Thymus (tissue), 11 donors: ENCODE measurements at regions not wholly inside any gene's neighbourhood (a gene's known extent, or its start where the extent isn't known, plus 50 kb on each side); places are given as distances from the start of the nearest gene placed in this dataset.

Experiments used
- DNase-seq, 9 donors: peaks; one replicate each; pipeline ENCODE4 v3.0.0-alpha.2; 2013; ENCODE audit warnings: low spot score in 9 of 9, low read depth in 6 of 9, missing footprints in 1 of 9
- H3K27ac ChIP-seq, 2 donors: one replicate each; pipeline ENCODE4 v1.5.1; 2013; ENCODE audit warnings: control low read depth in 1 of 2, low read depth in 1 of 2, low read length in 1 of 2, mild to moderate bottlenecking in 1 of 2, moderate library complexity in 1 of 2
- H3K27me3 ChIP-seq, 2 donors: one replicate each; pipeline ENCODE4 v1.5.1; 2013; ENCODE audit warnings: low read length in 1 of 2; ENCODE audit not compliant: control insufficient read depth in 2 of 2, insufficient read depth in 1 of 2
- H3K36me3 ChIP-seq, 2 donors: one replicate each; pipeline ENCODE4 v1.5.1; 2013; ENCODE audit warnings: low read length in 1 of 2, mild to moderate bottlenecking in 1 of 2, moderate library complexity in 1 of 2; ENCODE audit not compliant: control insufficient read depth in 2 of 2, insufficient read depth in 2 of 2
- H3K4me1 ChIP-seq, 2 donors: one replicate each; pipeline ENCODE4 v1.5.1; 2013; ENCODE audit warnings: low read length in 2 of 2; ENCODE audit not compliant: control insufficient read depth in 2 of 2, insufficient read depth in 2 of 2
- H3K4me3 ChIP-seq, 2 donors: one replicate each; pipeline ENCODE4 v1.5.1; 2013; ENCODE audit warnings: low read length in 2 of 2, control low read depth in 1 of 2, mild to moderate bottlenecking in 1 of 2
- H3K9me3 ChIP-seq, 2 donors: one replicate each; pipeline ENCODE4 v1.5.1; 2013; ENCODE audit warnings: low read length in 1 of 2, mild to moderate bottlenecking in 1 of 2; ENCODE audit not compliant: control insufficient read depth in 2 of 2, insufficient read depth in 1 of 2
- WGBS: extraction: QIAGEN DNeasy Blood & Tissue Kit; methylation state at CpG from one replicate; pipeline ENCODE4 v1.1.7; 2013; 5-methylcytosine and 5-hydroxymethylcytosine counted together
- donor health status: healthy.

DNA sequence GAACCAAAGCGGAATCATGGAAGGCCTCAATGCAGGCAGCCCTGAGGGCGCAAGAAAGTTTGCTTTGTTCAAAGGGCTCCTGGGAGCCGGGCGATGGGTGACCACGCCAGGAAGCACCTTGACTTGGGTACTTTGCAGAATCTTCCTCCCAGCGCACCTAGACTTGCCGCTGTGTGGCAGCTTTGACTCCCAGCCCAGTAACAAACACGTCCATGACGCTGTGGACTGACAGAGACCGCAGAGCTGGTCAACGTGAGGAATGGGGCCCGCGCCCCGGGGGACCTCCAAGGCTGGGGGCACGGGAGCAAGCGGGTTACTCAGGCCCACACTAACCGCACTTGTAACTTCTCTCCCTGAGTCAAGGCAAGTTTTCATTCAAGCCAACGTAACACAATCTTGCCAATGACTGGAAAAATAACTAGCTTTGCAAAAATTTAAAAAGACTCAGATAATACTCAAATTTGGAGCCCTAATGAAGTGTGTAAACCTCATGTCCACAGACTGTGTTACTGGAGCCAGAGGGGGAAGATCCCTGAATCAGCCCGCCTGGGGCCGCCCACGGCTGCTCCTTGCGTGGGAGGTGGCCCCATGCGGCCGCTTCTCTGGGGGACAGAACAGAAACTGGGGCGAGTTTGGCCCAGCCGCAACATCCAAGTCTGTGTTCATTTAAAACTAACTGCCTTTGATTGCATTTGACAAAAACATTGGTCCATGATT is 130.8 kb downstream of the DNAJB6 start:
- no peak for DNase-seq

DNA sequence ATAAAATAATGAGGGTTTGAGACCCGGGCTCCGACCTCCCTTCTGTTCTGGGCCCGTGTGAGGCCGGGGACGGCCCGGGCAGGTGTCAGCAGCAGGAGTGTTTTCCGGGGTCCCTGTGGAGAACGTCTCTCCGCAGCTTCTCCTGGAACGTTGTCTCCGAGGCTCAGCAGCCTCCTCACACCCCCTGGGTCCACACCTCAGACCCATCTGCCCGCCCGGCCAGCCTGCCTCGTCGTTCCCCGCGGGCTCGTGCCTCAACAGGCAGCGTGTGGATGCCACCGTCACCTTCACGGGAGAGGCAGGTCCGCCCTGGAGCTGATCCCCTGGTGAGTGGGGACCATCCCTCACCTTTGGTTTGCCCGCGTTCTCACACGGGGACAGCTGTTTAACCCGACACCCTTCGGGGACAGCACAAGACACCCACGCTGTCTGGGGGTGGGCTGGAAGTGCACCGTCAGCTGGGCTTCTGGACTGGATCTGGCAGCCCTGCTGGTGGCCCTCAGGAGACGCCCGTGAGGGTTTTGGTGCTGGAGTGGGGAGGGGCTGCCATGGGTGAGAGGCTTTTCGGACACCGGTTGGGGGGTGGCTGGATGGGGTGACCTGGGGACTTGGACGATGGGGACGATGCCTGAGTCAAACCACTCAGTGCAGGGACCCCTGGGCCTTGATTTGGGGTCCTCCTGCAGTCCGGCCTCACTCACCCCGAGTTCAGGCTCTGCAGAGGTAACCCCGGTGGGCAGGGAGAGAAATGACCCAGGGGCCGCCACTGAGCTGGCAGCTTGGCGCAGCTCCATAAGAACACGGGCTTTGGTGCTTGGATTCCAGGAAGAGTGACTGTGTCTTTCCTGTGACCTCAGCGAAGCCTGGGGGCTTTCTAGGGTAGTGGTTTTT is 131.7 kb downstream of the DNAJB6 start:
- peaks cover 0 to 16% of the 10 kb centered on the region in 2 donors for H3K27me3 ChIP-seq
- no peaks in the 10 kb centered on the region for H3K36me3 ChIP-seq
- no peak overlapping the region for H3K27ac ChIP-seq
- H3K9me3 ChIP-seq, result peaks cover 0 to 10% of the 10 kb centered on the region in 2 donors
- no peak for DNase-seq
- 87% methylated on average over 42 of the region's 42 CpGs for WGBS
- H3K4me1 ChIP-seq, result peaks cover 0 to 2% of the 10 kb centered on the region in 2 donors
- no peak overlapping the region for H3K4me3 ChIP-seq

More for the DNA sequence above, 130.8 kb downstream of the DNAJB6 start:
- Histone ChIP-seq H3K9me3 (peaks cover 0 to 8% of the 10 kb centered on the region in 2 donors), H3K27ac (no peak overlapping the region), H3K4me3 (no peak overlapping the region), H3K4me1 (peaks cover 0 to 2% of the 10 kb centered on the region in 2 donors), H3K36me3 (no peaks in the 10 kb centered on the region), H3K27me3 (peaks cover 0 to 16% of the 10 kb centered on the region in 2 donors)
- 90% methylated on average over 26 of the region's 26 CpGs for WGBS

DNA sequence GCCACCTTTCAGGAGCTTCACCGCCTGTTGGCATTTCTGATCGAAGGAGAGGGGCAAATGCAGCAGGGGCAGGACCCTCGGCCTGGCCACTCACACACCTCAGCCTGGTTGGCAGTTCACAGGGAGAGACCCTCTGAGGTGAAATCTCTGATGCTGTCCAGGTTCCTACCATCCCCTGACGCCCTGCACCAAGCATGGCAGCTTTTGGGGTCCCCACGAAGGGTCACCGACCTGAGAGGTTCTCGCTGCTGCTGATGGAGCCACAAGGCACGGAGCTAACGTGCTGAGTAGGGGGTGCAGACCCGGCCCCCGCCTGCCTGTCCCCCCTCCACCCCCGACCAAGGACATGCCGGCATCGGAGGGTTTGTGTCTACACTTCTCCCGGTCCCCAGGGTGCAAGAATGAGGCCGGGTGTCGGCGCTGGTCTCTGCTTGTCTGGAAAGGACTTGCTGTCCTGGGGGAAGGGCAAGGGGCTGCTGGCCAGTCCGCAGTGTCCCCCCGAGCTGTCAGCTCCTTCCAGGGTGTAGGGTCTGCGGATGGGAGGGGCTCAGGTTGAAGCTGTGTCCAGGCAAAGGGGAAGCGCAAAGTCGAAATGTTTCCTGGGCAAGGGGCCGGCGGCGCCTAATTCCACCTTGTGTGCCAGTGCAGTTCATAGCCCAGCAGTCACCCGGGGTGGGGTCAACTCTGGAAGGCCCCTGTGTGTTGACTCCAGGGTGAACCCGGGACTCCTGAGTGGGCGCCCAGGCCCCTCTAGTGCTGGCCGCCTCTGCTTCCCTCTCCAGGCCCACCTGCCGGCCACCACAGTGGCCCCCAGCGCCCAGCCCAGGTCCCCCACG is 132.6 kb downstream of the DNAJB6 start:
- H3K27me3 ChIP-seq, result peaks cover 0 to 16% of the 10 kb centered on the region in 2 donors
- H3K27ac ChIP-seq, result no peak overlapping the region
- H3K4me3 ChIP-seq, result no peak overlapping the region
- WGBS, result 93% methylated on average over 33 of the region's 33 CpGs
- DNase-seq, result no peak
- H3K4me1 ChIP-seq, result peaks cover 0 to 2% of the 10 kb centered on the region in 2 donors
- H3K36me3 ChIP-seq, result no peaks in the 10 kb centered on the region
- H3K9me3 ChIP-seq, result peaks cover 0 to 10% of the 10 kb centered on the region in 2 donors

DNA sequence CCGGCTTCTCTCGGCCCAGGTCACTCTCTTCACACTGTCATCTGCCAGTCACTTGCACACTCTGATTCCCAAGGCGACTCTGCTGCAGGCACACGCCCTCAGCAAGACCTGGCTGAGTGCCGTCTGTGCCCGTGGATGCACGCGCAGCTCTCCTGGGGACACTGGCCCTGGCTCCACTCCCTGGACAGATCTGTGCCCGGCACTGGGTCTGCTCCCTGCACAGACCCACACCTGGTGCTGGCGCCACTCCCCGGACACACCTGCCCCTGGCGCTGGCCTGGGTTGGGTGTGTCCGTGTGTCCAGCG is 133.2 kb downstream of the DNAJB6 start:
- no peak overlapping the region for H3K4me3 ChIP-seq
- peaks cover 0 to 10% of the 10 kb centered on the region in 2 donors for H3K9me3 ChIP-seq
- H3K27ac ChIP-seq, result no peak overlapping the region
- peaks cover 0 to 10% of the 10 kb centered on the region in 2 donors for H3K27me3 ChIP-seq
- WGBS, result 96% methylated on average over 14 of the region's 14 CpGs
- DNase-seq, result no peak
- H3K4me1 ChIP-seq, result peaks cover 0 to 2% of the 10 kb centered on the region in 2 donors
- H3K36me3 ChIP-seq, result no peaks in the 10 kb centered on the region

DNA sequence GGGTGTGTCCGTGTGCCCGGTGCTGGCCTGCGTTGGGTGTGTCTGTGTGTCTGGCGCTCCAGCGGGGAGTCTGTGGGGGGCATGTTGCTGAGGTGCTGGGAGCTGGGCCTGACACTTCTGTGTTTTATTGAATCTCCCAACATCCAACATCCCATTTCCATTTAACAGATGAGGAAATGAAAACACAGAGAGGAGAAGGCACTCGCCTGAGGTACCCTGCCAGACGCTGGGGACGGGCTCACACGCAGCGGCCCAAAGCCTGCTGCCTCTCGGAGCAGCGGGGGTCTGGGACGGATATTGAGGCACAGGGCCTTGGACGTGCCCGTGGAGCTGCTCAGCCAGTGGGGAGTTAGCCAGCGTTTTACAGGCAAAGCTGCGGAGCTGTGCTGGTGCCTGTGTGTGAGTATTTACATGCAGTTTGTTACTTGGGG is 133.9 kb downstream of the DNAJB6 start:
- WGBS, result 94% methylated on average over 17 of the region's 17 CpGs

DNA sequence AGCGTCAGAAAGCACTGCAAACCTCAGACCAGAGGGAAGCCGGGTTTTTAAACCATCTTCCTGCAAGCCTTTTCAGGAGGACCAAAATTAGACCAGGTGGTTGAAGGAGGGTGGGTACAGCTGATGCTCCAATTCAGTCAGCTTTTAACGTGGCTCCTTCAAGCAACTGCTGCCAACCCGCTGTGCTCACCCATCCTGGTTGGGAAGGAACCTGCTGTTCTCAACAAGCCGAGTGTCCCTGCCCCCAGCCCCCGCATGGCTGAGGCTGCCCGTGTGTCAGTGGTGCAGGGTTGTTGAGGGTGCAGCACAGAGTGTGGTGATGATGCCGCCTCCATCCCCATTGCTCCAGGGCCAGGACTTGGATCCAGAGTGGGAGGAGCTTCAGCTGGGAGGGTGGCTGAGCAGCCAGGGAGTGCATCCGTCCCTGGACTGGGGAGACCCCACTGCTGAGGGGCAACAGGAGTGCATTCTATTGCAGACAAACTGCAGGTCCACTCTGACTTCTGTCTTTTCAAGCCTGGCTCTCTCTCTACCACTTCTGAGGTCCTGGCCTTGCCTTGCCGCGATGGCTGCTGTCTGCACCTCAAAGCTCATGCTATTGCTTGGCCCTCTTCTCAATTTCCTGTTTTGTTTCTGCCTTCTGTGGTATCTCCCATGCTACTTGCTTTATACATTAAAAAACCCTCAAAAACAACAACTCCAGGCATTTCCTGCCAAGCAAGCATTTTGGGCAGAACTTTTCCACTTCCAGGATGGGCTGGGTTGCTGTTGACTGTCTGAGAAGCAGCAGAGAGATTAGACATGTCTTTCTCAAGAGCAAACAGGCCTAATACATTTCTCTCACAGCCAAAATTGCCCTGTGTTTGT is 134.7 kb downstream of the DNAJB6 start:
- H3K36me3 ChIP-seq, result no peaks in the 10 kb centered on the region
- H3K4me3 ChIP-seq, result no peak overlapping the region
- peak in 2 of 9 donors; percentile 11 to 53 for DNase-seq
- H3K27me3 ChIP-seq, result peaks cover 0 to 3% of the 10 kb centered on the region in 2 donors
- H3K4me1 ChIP-seq, result peaks cover 0 to 2% of the 10 kb centered on the region in 2 donors
- WGBS, result 73% methylated on average over 11 of the region's 11 CpGs
- H3K9me3 ChIP-seq, result peaks cover 0 to 10% of the 10 kb centered on the region in 2 donors
- no peak overlapping the region for H3K27ac ChIP-seq

More for the DNA sequence above, 133.9 kb downstream of the DNAJB6 start:
- no peaks in the 10 kb centered on the region for H3K36me3 ChIP-seq
- no peak overlapping the region for H3K27ac ChIP-seq
- peaks cover 0 to 10% of the 10 kb centered on the region in 2 donors for H3K9me3 ChIP-seq
- no peak for DNase-seq
- H3K27me3 ChIP-seq, result peaks cover 0 to 6% of the 10 kb centered on the region in 2 donors
- H3K4me3 ChIP-seq, result no peak overlapping the region
- peaks cover 0 to 2% of the 10 kb centered on the region in 2 donors for H3K4me1 ChIP-seq

DNA sequence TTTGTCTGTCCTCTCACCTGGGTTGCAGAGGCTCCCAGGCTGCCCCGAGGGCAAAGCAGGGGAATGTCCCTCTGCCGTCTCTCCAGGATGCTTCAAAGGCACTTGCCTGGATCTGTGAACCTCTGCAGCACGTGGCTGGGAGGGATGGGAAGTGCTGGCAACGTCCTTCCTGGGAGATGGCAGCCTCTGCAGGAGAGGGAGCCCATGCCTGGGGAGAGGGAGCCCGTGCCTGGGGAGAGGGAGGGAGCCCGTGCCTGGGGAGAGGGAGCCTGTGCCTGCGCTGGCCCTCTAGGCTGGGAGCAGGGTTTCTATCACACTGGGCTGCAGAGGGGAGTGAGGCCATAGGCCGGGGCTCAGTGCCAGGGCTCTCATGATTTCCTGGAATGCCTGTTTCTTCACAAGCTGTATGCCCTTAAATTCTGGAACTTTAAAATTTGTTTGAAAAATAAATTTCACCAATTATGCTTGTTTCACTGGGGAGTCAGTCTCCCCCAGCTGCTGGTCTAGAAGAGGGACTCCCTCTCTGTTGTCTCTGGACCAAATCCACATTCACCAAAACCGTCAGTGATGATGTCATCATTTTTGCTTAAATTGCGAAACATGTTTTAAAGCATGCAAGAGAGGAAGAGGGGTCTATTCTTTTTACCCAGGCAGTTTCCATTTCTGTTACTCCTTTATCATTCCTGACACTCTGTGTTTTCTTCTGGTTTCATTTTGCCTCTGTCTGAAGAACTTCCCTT is 135.7 kb downstream of the DNAJB6 start:
- Histone ChIP-seq H3K27me3 (no peaks in the 10 kb centered on the region), H3K27ac (no peak overlapping the region), H3K4me3 (no peak overlapping the region), H3K4me1 (peaks cover 0 to 2% of the 10 kb centered on the region in 2 donors), H3K36me3 (no peaks in the 10 kb centered on the region), H3K9me3 (peaks cover 0 to 10% of the 10 kb centered on the region in 2 donors)
- WGBS, result 86% methylated on average over 10 of the region's 10 CpGs
- no peak for DNase-seq
